ENCODE measurements at regions not wholly inside any gene's neighbourhood (a gene's known extent, or its start where the extent isn't known, plus 50 kb on each side); places are given as distances from the start of the nearest gene placed in this dataset.

GRCh38 chr10:130891066-130891465 is 420.5 kb downstream of the TCERG1L start:
- ChIA-PET CTCF (no interaction called here), POLR2A (no interaction called here)
- H3K27ac ChIP-seq (ENCODE audit: low read length), result no peak overlapping the region
- TF ChIP-seq REST (IDR thresholded peaks at IDR 0.05; ENCODE audit: insufficient read depth in 1 of 2, low read depth in 2 of 2, low read length in 1 of 2) (no peak), TCF7L2 (IDR thresholded peaks at IDR 0.05; ENCODE audit: low read depth, low read length) (no peak), POLR2AphosphoS5 (IDR thresholded peaks at IDR 0.05; ENCODE audit: low read depth, low read length) (no peak), SIN3A (IDR thresholded peaks at IDR 0.05; ENCODE audit: borderline replicate concordance, insufficient read depth, low read depth, low read length) (no peak), CTCF (IDR thresholded peaks at IDR 0.05) (no peak)
- H3K27me3 ChIP-seq (ENCODE audit: control insufficient read depth, insufficient read depth, low read length), result peaks cover 8% of the 10 kb centered on the region
- in situ Hi-C loops (cut with HindIII; ENCODE audit: low pct_unique_long_range_greater_than_20kb, low sequenced_read_pairs) (no loop called here), intact Hi-C loops (cut with micrococcal nuclease; ENCODE audit: unreplicated experiment) (no loop called here)
- no peak overlapping the region for H3K4me3 ChIP-seq (ENCODE audit: low read depth in 2 of 2, low read length in 2 of 2)
- DNase-seq (ENCODE audit: low read depth, low spot score) (no peak), ATAC-seq (no peak)
- no peaks in the 10 kb centered on the region for H3K9me3 ChIP-seq (ENCODE audit: control insufficient read depth, insufficient read depth, low read depth, low read length)
- H3K36me3 ChIP-seq (ENCODE audit: control insufficient read depth, insufficient read depth, low read length), result no peaks in the 10 kb centered on the region
- BruUV-seq (replicated peaks), result no TSS peak
- no peaks in the 10 kb centered on the region for H3K4me1 ChIP-seq (ENCODE audit: control insufficient read depth, insufficient read depth, low read length)

GRCh38 chr10:130894471-130894870 is 417.1 kb downstream of the TCERG1L start:
- no peaks in the 10 kb centered on the region for H3K9me3 ChIP-seq (ENCODE audit: control insufficient read depth, insufficient read depth, low read depth, low read length)
- intact Hi-C loops (cut with micrococcal nuclease; ENCODE audit: unreplicated experiment) (no loop called here), in situ Hi-C loops (cut with HindIII; ENCODE audit: low pct_unique_long_range_greater_than_20kb, low sequenced_read_pairs) (no loop called here)
- DNase-seq (ENCODE audit: low read depth, low spot score) (no peak), ATAC-seq (no peak)
- ChIA-PET POLR2A (interaction anchor here (0.6 kb wide), 1 partner anchor 877 kb away, joined by 3 read pairs; no protein-coding TSS in a partner anchor), CTCF (no interaction called here)
- H3K4me1 ChIP-seq (ENCODE audit: control insufficient read depth, insufficient read depth, low read length), result no peaks in the 10 kb centered on the region
- BruUV-seq (replicated peaks), result no TSS peak
- no peak overlapping the region for H3K4me3 ChIP-seq (ENCODE audit: low read depth in 2 of 2, low read length in 2 of 2)
- peaks cover 10% of the 10 kb centered on the region for H3K27me3 ChIP-seq (ENCODE audit: control insufficient read depth, insufficient read depth, low read length)
- no peak overlapping the region for H3K27ac ChIP-seq (ENCODE audit: low read length)
- H3K36me3 ChIP-seq (ENCODE audit: control insufficient read depth, insufficient read depth, low read length), result no peaks in the 10 kb centered on the region
- TF ChIP-seq TCF7L2 (IDR thresholded peaks at IDR 0.05; ENCODE audit: low read depth, low read length), result no peak
- TF ChIP-seq CTCF (IDR thresholded peaks at IDR 0.05), result no peak
- TF ChIP-seq POLR2AphosphoS5 (IDR thresholded peaks at IDR 0.05; ENCODE audit: low read depth, low read length), result no peak
- TF ChIP-seq REST (IDR thresholded peaks at IDR 0.05; ENCODE audit: insufficient read depth in 1 of 2, low read depth in 2 of 2, low read length in 1 of 2), result no peak
- no peak for TF ChIP-seq SIN3A (IDR thresholded peaks at IDR 0.05; ENCODE audit: borderline replicate concordance, insufficient read depth, low read depth, low read length)
